Liver (tissue), 3 donors: ENCODE measurements at regions not wholly inside any gene's neighbourhood (a gene's known extent, or its start where the extent isn't known, plus 50 kb on each side); places are given as distances from the start of the nearest gene placed in this dataset.

Experiments
- GABPA ChIP-seq, 2 donors: IDR thresholded peaks in 1 of 2; conservative IDR thresholded peaks in 1 of 2; 2 replicates each; pipeline ENCODE4 v1.6.1; 2016; ENCODE audit warnings: antibody characterized with exemption in 2 of 2, mild to moderate bottlenecking in 1 of 2, moderate library complexity in 1 of 2
- JUND ChIP-seq, 2 donors: IDR thresholded peaks; 2 replicates each; pipeline ENCODE4 v1.6.1; 2016; ENCODE audit warnings: antibody characterized with exemption in 2 of 2
- RAD21 ChIP-seq, 2 donors: IDR thresholded peaks; 2 replicates each; pipeline ENCODE4 v1.6.1; 2016; ENCODE audit warnings: antibody characterized with exemption in 2 of 2, mild to moderate bottlenecking in 2 of 2
- YY1 ChIP-seq: IDR thresholded peaks from 2 replicates; pipeline ENCODE4 v1.6.1; 2016; ENCODE audit warnings: antibody characterized with exemption, mild to moderate bottlenecking
- TF ChIP-seq, protein P1 (sequence below): fragments of 150-350 bp; IDR thresholded peaks from 2 replicates; pipeline ENCODE4 v1.5.1; 2017; ENCODE audit warnings: improper control_type of control experiment, low read depth, low read length; ENCODE audit not compliant: missing input control
- TF ChIP-seq, protein P2 (sequence below): IDR thresholded peaks from 2 replicates; pipeline ENCODE4 v1.6.1; 2016; ENCODE audit warnings: antibody characterized with exemption
- TF ChIP-seq, protein P3 (sequence below): IDR thresholded peaks from 2 replicates; pipeline ENCODE4 v1.6.1; 2016; ENCODE audit warnings: antibody characterized with exemption, mild to moderate bottlenecking
- TF ChIP-seq, protein P4 (sequence below): IDR thresholded peaks from 2 replicates; pipeline ENCODE4 v1.6.1; 2016; ENCODE audit warnings: antibody characterized with exemption
- TF ChIP-seq, protein P5 (sequence below): IDR thresholded peaks from 2 replicates; pipeline ENCODE4 v1.6.1; 2016; ENCODE audit warnings: antibody characterized with exemption
- donor health status: healthy.
- donor health status: healthy.

DNA sequence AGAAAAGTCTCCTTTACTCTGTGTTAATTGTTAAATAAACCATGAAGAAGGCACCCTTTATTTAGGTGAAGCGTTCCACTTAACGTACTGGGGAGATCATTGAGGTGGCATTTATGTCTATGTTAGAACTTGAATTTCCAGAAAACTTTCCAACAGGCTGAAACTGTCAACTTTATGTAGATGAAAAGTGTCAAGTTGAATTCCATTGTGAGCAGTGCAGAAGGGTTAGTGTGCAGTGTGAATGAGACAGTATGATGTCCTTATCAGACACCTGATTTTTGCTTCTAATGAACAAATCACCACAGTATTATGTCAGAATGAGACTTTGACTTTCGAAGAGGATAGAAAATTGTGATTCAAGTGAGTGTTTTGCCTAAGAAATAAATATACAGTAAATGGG, 761.6 kb upstream of the SEMA6A start:
- TF ChIP-seq, protein P1, sequence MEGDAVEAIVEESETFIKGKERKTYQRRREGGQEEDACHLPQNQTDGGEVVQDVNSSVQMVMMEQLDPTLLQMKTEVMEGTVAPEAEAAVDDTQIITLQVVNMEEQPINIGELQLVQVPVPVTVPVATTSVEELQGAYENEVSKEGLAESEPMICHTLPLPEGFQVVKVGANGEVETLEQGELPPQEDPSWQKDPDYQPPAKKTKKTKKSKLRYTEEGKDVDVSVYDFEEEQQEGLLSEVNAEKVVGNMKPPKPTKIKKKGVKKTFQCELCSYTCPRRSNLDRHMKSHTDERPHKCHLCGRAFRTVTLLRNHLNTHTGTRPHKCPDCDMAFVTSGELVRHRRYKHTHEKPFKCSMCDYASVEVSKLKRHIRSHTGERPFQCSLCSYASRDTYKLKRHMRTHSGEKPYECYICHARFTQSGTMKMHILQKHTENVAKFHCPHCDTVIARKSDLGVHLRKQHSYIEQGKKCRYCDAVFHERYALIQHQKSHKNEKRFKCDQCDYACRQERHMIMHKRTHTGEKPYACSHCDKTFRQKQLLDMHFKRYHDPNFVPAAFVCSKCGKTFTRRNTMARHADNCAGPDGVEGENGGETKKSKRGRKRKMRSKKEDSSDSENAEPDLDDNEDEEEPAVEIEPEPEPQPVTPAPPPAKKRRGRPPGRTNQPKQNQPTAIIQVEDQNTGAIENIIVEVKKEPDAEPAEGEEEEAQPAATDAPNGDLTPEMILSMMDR, result no peak
- TF ChIP-seq, protein P2, sequence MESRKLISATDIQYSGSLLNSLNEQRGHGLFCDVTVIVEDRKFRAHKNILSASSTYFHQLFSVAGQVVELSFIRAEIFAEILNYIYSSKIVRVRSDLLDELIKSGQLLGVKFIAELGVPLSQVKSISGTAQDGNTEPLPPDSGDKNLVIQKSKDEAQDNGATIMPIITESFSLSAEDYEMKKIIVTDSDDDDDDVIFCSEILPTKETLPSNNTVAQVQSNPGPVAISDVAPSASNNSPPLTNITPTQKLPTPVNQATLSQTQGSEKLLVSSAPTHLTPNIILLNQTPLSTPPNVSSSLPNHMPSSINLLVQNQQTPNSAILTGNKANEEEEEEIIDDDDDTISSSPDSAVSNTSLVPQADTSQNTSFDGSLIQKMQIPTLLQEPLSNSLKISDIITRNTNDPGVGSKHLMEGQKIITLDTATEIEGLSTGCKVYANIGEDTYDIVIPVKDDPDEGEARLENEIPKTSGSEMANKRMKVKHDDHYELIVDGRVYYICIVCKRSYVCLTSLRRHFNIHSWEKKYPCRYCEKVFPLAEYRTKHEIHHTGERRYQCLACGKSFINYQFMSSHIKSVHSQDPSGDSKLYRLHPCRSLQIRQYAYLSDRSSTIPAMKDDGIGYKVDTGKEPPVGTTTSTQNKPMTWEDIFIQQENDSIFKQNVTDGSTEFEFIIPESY, result no peak
- no peak for TF ChIP-seq GABPA (IDR thresholded peaks at IDR 0.05 in 1 of 2, conservative IDR thresholded peaks at IDR 0.05 in 1 of 2)
- TF ChIP-seq, protein P3, sequence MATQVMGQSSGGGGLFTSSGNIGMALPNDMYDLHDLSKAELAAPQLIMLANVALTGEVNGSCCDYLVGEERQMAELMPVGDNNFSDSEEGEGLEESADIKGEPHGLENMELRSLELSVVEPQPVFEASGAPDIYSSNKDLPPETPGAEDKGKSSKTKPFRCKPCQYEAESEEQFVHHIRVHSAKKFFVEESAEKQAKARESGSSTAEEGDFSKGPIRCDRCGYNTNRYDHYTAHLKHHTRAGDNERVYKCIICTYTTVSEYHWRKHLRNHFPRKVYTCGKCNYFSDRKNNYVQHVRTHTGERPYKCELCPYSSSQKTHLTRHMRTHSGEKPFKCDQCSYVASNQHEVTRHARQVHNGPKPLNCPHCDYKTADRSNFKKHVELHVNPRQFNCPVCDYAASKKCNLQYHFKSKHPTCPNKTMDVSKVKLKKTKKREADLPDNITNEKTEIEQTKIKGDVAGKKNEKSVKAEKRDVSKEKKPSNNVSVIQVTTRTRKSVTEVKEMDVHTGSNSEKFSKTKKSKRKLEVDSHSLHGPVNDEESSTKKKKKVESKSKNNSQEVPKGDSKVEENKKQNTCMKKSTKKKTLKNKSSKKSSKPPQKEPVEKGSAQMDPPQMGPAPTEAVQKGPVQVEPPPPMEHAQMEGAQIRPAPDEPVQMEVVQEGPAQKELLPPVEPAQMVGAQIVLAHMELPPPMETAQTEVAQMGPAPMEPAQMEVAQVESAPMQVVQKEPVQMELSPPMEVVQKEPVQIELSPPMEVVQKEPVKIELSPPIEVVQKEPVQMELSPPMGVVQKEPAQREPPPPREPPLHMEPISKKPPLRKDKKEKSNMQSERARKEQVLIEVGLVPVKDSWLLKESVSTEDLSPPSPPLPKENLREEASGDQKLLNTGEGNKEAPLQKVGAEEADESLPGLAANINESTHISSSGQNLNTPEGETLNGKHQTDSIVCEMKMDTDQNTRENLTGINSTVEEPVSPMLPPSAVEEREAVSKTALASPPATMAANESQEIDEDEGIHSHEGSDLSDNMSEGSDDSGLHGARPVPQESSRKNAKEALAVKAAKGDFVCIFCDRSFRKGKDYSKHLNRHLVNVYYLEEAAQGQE, result no peak
- no peak for TF ChIP-seq RAD21 (IDR thresholded peaks at IDR 0.05)
- TF ChIP-seq, protein P4, sequence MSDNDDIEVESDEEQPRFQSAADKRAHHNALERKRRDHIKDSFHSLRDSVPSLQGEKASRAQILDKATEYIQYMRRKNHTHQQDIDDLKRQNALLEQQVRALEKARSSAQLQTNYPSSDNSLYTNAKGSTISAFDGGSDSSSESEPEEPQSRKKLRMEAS, result no peak
- TF ChIP-seq YY1, result no peak
- TF ChIP-seq JUND (IDR thresholded peaks at IDR 0.05), result no peak
- TF ChIP-seq, protein P5, sequence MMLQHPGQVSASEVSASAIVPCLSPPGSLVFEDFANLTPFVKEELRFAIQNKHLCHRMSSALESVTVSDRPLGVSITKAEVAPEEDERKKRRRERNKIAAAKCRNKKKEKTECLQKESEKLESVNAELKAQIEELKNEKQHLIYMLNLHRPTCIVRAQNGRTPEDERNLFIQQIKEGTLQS, result no peak
